Colon (tissue), 2 donors: ENCODE measurements at regions not wholly inside any gene's neighbourhood (a gene's known extent, or its start where the extent isn't known, plus 50 kb on each side); places are given as distances from the start of the nearest gene placed in this dataset.

Experiments
- FAIRE-seq: peaks from 2 replicates; lab custom pipeline; 2012; peaks lifted over from hg19 to GRCh38; lab: Jason Lieb, UNC
- donor health status: control.
- donor health status: control.

DNA sequence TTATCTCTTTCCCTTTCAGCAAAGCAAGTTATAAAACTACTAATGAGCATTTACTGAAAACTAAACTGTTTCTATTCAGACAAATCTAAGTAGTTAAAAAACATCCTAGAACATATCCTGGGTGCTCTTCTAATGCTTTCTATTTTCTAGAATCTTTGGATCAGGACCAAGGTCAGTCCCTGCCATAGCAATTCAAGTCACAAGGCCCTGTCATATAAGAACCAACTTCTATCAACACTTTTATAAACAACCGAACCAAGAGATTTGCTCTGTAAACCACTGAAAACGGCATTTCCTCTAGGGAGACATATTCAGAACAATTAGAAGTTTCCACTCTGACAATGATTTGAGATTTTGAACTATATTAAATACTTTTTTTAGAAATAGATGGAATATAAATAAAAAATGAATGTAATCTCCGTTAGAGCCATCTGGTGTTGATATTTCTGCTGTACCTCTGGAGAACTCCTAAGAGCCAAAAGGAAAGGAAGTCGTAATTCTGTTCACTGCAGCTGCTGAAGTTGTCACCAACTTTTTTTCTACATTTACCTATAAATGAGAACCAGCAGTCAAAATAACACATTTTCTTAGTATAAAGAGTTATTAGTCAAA lies 51.4 kb upstream of the LGSN start:
- no peak for FAIRE-seq

DNA sequence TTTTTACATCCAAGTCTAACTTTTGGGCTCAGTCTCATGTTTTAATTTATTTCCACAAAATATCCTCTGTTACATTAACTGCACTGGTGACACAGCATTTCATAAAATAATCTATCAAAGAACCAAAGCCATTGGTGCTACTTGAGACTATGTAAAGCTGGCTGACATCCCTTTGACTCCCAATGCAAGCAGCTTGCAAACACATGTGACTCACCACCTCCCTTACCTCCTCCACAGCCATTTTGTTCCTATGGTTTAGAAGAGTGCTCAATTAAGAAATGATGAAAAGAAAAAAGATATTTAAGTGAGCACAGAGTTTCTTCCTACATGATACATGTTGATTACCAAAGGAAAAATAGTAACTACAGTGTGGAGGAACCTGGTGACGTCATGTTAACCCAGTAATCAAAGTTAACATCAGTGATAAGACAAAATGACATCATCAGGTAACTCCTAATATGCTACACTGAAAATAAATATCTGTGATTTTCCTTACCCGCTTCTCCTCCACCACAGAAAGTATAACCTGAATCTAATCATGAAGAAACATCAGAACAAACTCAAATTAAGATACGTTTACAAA lies 53.3 kb upstream of the LGSN start:
- no peak for FAIRE-seq

DNA sequence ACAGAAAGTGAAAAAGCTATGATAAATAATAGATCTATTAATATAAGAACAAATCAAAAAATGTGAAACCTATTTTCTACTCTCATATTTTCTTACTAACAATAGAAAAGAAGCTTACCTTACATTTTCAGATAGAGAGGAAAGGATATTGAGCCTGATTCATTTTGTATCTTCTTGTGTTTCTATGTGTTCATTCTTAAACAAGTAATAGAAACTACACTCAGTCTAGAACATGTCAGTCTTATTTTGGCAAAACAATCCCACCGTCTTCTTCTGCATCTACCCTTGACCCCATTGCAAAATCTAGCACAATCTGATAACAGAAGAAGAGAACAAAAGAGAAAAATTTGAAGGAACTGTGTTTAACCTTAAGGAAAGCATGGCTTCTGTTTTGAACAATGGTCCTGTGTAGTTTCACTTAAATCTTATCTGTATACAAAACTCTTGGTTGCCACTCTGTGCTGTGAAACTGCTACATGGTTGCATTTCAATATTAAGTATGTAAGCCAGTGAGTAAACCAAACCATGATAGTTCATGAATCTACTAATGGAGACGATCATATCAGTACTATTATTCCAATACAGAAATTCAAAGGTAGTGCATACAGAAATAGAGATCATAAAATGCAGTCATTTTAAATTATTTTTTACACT lies 69.5 kb upstream of the LGSN start:
- FAIRE-seq, result no peak

DNA sequence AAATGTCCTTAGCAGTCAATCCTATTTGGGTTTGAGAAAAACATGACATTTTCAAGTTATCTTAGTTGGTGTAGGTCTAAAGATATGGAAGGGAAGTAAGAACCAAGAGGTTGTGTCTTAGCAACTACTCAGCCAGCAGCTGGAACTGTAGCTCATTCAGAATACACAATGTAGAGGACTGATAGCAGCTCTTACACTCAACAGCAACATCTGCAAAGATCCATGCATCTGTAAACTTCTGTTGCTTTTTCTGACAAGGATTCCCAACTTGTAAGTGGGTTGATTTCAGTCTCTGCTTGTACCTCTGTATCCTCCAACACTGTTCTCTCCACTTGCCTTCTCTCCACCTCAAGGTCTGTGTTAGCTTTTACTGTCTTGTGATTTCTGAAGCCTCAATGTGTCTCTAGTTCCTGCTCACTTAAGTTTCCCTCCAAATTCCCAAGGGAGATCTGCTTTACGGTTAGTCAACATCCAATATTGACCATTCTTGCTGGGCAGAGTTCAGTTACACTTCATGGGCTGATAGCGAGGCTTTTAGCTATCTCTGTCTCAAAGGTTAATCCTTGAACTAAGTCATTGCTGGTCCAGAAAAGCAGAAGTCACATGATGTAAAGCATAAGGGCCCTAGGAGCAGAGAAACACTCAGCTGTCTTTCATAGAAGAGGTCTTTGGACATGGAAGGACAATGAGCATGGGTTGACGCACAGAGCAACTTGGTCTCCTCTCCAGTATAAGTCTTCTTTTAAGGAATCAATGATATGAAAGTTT lies 71.6 kb upstream of the LGSN start:
- no peak for FAIRE-seq

DNA sequence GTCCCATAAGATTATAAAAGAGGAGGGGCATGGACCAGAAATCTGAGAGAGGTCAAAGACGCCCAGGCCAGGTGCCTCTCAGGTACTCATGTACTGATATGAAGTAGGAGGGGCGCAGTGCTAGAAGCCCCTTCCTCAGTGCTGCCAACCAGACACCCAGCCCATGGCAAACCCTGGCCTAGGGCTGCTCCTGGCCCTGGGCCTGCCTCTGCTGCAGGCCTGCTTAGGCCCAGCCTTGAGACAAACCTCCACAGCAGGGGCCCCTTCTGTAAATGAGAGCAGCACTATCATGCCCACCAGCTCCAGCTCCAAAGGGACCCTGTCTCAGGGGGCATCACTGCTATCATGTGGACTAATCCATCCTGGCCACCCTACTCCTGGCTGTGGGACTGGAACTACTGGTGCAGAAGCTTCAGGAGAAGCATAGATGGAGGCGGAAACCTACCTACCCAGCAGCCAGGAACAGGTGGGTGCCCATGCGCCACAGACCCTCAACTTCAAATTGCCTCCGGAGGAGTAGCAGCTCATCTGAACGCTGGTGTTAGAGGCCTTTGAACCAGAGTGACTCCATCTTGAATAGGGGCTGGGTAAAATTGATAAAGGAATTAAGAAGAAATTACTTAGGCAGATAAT lies 72.4 kb upstream of the LGSN start:
- no peak for FAIRE-seq

DNA sequence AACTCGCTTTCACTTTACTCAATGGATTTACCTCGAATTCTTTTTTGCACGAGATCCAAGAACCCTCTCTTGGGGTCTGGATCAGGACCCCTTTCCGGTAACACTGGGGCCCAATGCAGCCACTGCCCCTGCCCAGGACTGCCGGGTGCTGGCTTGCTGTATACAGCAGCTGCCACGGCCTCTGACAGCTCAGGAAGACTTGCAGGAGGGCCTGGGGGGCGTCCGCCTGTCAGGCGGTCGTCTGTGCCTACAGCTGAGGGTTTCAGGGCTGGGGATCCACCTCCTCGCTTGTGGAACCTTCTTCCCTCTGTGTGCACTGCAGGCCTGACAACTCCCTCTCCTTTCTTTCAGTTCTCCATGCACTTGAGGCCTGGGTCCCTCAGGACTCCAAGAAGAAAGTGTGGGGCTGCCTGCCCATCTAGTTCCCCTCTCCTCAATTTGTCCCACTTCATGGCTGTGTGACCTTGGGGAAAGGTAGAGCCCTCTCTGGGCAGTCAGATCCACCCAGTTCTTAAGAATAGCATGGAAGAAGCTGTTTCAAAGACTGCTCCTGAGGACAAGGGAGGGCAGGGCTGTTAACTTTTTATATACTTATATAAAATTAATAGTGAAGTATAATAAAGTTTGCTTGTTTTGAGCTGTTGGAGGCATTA lies 75.0 kb upstream of the LGSN start:
- FAIRE-seq, result no peak

DNA sequence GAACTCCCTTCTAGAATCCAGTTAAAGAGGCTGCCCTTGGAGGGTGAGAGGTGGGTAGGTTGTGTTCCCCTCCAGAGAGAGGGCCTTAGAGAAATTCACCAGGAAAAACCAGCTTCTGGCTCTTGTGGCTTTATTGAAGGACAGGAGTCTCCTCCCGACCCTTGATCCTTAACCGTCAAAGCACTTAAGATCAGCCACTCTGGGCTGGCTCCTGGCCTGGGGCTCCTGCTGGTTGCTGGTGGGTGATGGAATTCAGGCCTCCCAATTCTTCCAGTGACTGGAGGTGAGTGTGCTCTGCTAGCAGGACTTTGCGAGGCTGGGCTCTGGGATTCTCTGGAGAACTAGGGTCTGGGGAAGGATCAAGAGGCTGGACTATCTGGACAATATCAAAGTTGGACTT lies 75.6 kb upstream of the LGSN start:
- FAIRE-seq, result no peak

DNA sequence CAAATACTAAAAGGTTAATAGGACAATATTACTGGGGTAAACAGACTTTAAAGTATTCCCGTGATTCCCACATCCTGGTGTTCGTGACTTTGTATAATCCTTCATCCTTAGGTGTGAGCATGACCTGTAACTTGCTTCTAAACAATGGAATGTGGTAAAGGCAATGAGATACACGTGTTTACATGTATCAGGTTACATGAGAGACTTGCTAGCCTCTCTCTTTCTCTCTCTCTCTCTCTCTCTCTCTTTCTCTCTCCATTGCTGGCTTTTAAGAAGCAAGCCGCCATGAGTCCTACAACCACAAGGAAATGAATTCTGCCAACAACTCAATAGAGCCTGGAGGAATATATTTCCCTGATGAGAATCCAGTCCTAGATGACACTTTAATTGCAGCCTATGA lies 83.9 kb upstream of the LGSN start:
- FAIRE-seq, result no peak

DNA sequence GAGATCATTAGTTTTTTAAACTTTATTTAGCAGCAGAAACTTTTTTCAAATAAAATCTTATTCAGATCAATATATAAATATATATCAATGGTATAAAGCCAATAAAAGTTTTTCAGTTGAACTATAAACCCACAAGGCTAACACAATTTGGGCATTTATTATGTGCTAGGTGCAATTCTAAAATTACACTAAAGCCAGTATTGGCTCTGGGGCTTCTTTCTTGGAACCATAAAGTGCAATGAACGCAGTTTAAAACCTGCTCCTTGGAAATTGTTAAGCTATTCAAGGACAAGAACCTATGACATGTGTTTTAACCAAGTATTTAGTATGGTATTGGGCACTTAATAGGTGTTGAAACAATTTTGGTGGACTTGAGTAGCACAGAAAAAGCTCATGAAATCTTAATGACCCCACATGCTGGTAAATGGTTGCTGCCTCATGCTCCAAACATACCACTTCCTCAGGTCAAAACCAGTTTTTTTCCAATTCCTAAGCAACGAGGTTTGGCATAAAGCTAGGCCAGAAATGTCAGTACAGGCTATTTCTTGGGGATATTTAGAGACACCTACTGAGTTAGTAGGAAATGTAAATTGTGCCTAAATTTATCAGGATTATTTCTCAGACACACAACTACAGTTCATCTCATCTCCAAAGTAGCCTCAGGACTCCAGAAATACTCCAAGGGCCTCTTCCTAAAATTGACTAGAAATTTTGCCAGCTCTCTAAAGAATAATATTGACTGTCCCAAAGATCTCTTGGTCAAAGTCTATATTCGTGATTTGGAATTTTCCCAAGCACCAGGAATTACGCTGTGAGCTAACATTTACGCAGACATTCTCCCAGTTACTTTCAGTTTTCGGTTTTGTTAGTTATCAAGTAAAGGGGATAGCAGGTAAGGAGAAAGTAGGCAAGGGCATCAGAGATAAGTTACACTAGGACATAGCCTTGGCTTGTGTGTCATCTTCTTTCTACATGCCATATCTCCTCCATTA lies 90.9 kb upstream of the LGSN start:
- peak; percentile 78 for FAIRE-seq

DNA sequence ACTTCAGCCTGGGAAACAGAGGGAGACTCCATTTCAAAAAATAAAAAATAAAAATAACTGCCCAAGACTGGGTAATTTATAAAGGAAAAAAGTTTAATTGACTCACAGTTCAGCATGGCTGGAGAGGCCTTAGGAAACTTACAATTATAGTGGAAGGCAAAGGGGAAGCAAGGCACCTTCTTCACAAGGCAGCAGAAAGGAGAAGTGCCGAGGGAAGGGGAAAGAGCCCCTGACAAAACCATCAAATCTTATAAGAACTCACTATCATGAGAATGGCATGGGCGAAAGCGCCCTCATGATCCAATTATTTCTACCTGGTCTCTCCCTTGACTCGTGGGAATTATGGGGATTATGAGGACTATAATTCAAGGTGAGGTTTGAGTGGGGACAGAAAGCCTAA lies 95.5 kb upstream of the LGSN start:
- no peak for FAIRE-seq

DNA sequence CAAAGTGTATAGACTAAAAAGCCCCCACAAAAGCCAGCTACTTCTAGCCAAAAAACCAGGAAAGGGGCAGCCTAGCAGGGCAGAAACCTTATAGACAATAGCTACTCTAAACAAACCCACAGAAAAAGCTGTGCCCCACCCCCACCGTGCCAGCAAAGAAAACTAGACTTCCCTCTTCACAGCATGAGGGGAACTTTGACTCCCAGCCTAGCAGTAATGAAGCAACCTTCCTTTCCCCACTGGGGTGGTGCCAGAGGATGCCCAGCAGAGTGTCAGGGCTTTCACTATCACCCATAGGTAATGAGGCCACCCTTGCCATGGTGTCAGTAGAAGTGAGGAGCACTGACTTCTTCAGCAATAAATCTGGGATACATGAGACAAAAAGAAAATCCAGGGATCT lies 99.0 kb upstream of the LGSN start:
- no peak for FAIRE-seq

DNA sequence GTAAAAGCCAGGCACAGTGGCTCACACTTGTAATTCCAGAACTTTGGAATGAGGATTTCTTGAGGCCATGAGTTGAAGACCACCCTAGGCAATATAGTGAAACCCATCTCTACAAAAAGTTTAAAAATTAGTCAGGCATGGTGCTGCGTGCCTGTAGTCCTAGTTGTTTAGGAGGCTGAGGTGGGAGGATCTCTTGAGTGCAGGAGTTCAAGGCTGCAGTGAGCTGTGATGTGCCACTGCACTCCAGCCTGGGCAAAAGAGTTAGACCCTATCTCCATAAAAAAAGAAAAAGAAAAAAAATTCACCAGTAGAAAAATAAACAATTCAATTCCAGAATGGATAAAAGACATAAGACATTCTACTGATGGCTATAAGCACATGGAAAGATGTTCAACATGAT lies 104.9 kb upstream of the LGSN start:
- no peak for FAIRE-seq

DNA sequence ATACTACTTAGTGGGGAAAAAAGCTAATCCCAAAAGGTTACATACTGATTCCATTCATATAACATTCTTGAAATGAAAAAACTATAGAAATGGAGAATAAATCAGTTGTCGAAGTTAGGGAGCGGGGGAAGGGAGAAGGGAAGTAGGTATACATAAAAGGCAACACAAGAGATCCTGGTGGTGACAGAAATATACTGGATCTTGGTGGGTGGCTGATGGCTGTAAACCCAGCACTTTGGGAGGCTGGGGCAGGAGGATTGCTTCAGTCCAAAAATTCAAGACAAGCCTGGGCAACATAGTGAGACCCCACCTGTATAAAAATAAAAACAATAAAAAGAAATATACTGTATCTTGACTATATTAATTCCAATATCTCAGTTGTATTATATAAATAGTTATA lies 105.7 kb upstream of the LGSN start:
- no peak for FAIRE-seq

DNA sequence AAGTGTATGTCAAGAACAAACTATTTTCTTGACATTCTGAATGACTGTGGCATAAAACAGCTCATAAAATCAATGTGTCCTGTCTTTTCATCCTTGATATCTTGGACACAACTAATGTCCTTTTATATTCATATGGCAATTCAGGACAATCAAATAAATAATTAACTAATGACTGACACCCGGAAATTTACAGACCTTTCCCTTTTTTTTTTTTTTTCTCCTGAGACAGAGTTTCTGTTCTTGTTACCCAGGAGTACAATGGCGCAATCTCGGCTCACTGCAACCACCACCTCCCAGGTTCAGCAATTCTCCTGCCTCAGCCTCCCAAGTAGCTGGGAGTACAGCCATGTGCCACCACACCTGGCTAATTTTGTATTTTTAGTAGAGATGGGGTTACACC lies 107.1 kb upstream of the LGSN start:
- no peak for FAIRE-seq

DNA sequence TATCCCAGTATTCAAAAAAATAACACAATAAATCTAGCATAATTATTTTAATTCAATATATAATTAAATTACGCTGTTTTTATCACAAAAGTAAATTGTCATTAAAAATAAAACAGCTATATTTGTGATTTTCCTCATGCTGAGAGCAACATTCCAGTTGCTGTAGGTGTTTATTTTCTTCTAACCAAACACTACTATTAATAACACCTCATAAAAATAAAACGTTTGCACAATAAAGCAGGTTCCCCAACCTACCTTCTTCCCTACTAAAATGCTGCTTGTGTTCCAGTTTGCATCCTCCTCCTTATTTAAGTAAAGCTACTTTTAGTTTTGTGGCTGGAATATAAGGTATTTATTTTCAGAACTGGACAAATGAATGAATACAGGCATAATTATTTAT lies 108.2 kb upstream of the LGSN start:
- FAIRE-seq, result no peak

DNA sequence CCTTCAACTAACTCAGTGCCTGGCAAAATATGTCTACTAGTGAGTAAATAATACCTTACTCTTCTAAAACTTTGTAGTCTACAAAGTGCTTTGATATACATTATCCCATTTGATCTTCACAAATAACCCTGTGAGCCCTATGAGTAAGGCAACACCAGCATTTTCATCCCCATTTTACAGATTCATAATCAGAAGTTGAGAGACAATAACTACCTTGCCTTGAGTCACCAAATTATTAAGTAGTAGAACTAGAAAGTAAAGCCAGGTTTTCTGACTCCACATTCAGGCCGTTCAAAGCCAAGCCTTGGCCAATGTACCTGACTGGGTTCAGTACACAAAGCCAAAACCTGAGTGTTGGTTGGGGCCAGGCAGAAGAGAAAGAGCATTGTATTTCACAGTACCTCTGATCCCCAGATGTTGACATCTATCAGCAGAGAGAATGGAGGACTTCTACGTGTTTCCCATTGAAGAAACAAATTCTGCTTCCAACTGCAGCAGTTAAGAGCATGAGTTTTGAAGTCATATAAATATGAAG lies 111.3 kb upstream of the LGSN start:
- FAIRE-seq, result no peak

DNA sequence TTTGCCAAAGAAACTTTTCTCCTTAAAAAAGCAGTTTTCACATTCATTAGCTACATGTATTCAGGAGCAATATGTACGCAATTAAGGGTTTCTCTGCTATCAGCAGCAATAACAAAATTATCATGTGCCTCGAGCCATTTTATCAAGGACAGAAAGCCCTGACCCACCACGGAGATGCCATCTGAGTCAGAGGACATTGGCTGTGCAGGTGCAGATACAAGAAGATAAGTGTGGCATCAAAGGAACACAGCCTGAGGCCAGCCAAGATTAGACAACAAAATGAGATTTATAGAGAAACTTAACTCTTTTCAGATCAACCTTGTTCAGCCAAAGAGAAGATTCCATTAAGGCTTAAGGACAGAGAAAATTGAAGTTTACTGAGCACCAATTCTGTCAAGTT lies 115.2 kb upstream of the LGSN start:
- no peak for FAIRE-seq

DNA sequence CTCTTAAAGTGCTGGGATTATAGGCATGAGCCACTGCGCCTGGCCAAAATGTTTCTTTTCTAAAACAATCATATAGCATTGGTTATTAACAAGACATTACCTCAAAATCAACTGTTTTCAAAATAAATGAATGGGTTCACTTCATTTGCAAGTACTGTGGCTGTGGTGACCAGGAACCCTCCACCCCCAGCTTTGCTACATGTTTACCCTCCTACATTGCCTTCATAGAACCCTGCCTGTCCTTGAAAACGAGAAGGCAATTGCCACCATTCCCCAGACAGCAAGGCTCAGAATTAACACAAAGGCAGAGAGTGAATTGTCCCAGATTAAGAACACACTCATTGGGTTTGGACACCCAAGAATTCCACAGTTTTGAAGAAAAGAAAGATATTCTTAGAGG lies 116.6 kb upstream of the LGSN start:
- no peak for FAIRE-seq

DNA sequence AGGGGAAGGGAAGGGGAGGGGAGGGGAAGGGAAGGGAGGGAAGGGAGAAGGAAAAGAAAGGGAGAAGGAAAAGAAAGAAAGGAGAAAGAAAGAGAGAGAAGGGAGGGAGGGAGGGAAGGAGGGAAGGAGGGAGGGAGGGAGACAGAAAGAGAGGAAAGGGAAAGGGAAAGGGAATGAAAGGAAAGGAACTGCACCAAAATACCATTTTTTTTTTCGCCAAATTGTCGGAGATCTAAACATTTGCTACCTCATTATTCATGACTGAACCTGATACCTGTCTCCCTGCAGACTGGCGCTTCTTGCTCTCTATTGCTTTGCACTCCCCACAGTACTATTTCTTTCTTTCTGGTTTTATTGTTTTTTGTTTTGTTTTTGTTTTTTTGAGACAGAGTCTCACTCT lies 117.3 kb upstream of the LGSN start:
- no peak for FAIRE-seq

DNA sequence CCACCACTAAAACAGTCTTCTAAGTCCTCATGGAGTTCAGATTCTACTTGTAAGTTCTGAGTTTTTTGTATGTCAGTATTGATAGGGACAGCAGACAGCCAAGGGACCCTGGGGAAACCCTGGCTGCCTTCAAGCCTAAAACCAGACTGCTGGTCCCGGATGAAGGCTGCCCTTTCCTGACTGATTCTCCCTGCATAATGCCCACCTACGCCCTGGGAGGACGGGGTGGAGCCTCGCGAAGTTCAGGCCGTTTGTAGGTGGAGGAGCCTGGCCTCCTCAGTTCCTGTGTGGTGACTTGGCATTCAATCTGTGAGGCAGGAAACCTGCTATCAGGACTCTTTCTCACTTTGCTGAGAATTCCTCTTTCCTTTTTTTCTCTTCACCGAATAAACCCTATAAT lies 120.3 kb upstream of the LGSN start:
- FAIRE-seq, result no peak

DNA sequence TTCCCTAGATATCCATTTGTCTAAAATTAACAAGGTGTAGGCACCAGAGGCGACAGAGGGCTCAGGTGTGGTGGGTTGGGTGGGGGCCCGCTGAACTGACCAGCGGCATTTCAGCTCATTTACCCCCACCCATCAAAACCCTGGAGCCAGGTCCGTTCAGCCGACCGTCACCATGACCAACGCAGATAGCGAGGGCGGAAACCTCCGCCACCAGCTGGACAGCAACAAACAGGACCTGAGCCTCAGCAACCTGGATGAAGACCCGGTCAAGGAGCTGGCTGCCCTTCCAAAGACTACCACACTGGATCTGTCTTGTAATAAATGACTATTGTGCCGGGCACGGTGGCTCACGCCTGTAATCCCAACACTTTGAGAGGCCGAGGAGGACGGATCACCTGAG lies 120.8 kb upstream of the LGSN start:
- FAIRE-seq, result no peak
